ENCODE measurements at regions not wholly inside any gene's neighbourhood (a gene's known extent, or its start where the extent isn't known, plus 50 kb on each side); places are given as distances from the start of the nearest gene placed in this dataset.

GRCh38 chr11:134663506-134664313 is 251.7 kb upstream of the B3GAT1 start:
- TF ChIP-seq CTCF (IDR thresholded peaks at IDR 0.05) (no peak), POLR2A (IDR thresholded peaks at IDR 0.05) (no peak)

All from adrenal gland (tissue), 5 donors.